CD8-positive, alpha-beta memory T cell (primary cell): ENCODE measurements at regions not wholly inside any gene's neighbourhood (a gene's known extent, or its start where the extent isn't known, plus 50 kb on each side); places are given as distances from the start of the nearest gene placed in this dataset.
"Not testable (repeated sequence)": the region's sequence is repeated elsewhere in the genome, so short reads cannot be mapped to it uniquely, and the experiment has no call there.

Experiments used
- CTCF ChIA-PET: fragments of 350-600 bp; sonication (Branson Sonifier 250); formaldehyde crosslinking; loops from one replicate; lab custom pipeline; 2021; ENCODE audit warnings: antibody characterized with exemption; lab: Charles Lee
- POLR2A ChIA-PET: fragments of 350-600 bp; sonication (Branson Sonifier 250); formaldehyde crosslinking; loops from one replicate; lab custom pipeline; 2021; ENCODE audit warnings: antibody characterized with exemption; lab: Charles Lee
- DNase-seq, 5 donors: peaks; one replicate each; pipeline versions ENCODE4 v3.0.0 to v3.0.0-alpha.2; 2020 to 2022; ENCODE audit warnings: mixed read lengths in 1 of 5
- H3K27ac ChIP-seq: one replicate; pipeline ENCODE4 v1.7.0; 2013; ENCODE audit warnings: low read depth, mild to moderate bottlenecking, low read length, moderate library complexity
- H3K27me3 ChIP-seq: 2 replicates; pipeline ENCODE4 v1.7.0; 2013; ENCODE audit warnings: low read length, mild to moderate bottlenecking; ENCODE audit not compliant: insufficient read depth, poor library complexity, severe bottlenecking
- H3K36me3 ChIP-seq: 2 replicates; pipeline ENCODE4 v1.7.0; 2013; ENCODE audit warnings: mild to moderate bottlenecking, low read length, moderate library complexity; ENCODE audit not compliant: insufficient read depth
- H3K4me1 ChIP-seq: 2 replicates; pipeline ENCODE4 v1.7.0; 2013; ENCODE audit warnings: mild to moderate bottlenecking, low read length, moderate library complexity; ENCODE audit not compliant: insufficient read depth
- H3K4me3 ChIP-seq: 2 replicates; pipeline ENCODE4 v1.7.0; 2013; ENCODE audit warnings: mild to moderate bottlenecking, low read length
- H3K9me3 ChIP-seq: 2 replicates; pipeline ENCODE4 v1.7.0; 2013; ENCODE audit warnings: mild to moderate bottlenecking, low read length
- H3K27ac Mint-ChIP-seq, 8 donors: one replicate each; pipeline ENCODE4 v1.8.0; 2020 to 2021; ENCODE audit warnings: mixed read lengths in 8 of 8, mild to moderate bottlenecking in 6 of 8, inconsistent platforms in 3 of 8, moderate library complexity in 3 of 8
- H3K27me3 Mint-ChIP-seq, 2 donors: one replicate each; pipeline ENCODE4 v1.8.0; 2020 to 2021; ENCODE audit warnings: mixed read lengths in 2 of 2, mild to moderate bottlenecking in 1 of 2, moderate library complexity in 1 of 2
- H3K36me3 Mint-ChIP-seq, 3 donors: one replicate each; pipeline ENCODE4 v1.8.0; 2020 to 2021; ENCODE audit warnings: mixed read lengths in 3 of 3, inconsistent platforms in 1 of 3, mild to moderate bottlenecking in 1 of 3
- H3K4me1 Mint-ChIP-seq, 3 donors: one replicate each; pipeline ENCODE4 v1.8.0; 2020 to 2021; ENCODE audit warnings: mixed read lengths in 3 of 3, inconsistent platforms in 1 of 3, mild to moderate bottlenecking in 1 of 3
- H3K4me3 Mint-ChIP-seq, 7 donors: one replicate each; pipeline ENCODE4 v1.8.0; 2020 to 2021; ENCODE audit warnings: mixed read lengths in 7 of 7, mild to moderate bottlenecking in 6 of 7, moderate library complexity in 4 of 7, inconsistent platforms in 2 of 7
- H3K9me3 Mint-ChIP-seq, 5 donors: one replicate each; pipeline ENCODE4 v1.8.0; 2020 to 2022; ENCODE audit warnings: mixed read lengths in 5 of 5, mild to moderate bottlenecking in 3 of 5, moderate library complexity in 2 of 5, inconsistent platforms in 1 of 5

- no peaks in the 10 kb centered on the region for H3K36me3 Mint-ChIP-seq
- no peak overlapping the region for H3K27ac ChIP-seq
- H3K4me1 Mint-ChIP-seq = no peaks in the 10 kb centered on the region
- ChIA-PET CTCF (no interaction called here), POLR2A (no interaction called here)
- H3K27me3 ChIP-seq = no peaks in the 10 kb centered on the region
- no peaks in the 10 kb centered on the region for H3K9me3 ChIP-seq
- no peak overlapping the region for H3K27ac Mint-ChIP-seq
- peaks cover 0 to 5% of the 10 kb centered on the region in 2 donors for H3K27me3 Mint-ChIP-seq
- H3K4me1 ChIP-seq = no peaks in the 10 kb centered on the region
- no peaks in the 10 kb centered on the region for H3K36me3 ChIP-seq
- peaks cover 0 to 17% (median 3%) of the 10 kb centered on the region in 5 donors for H3K9me3 Mint-ChIP-seq
- H3K4me3 ChIP-seq = no peak overlapping the region
- H3K4me3 Mint-ChIP-seq = no peak overlapping the region
- DNase-seq = no peak
Observed at GRCh38 chr16:47917118-47917517, 238.7 kb downstream of the ABCC12 start.

- no peak for DNase-seq
- ChIA-PET CTCF (no interaction called here), POLR2A (no interaction called here)
- Histone ChIP-seq H3K36me3 (no peaks in the 10 kb centered on the region), H3K9me3 (no peaks in the 10 kb centered on the region), H3K4me3 (no peak overlapping the region), H3K27me3 (no peaks in the 10 kb centered on the region), H3K4me1 (no peaks in the 10 kb centered on the region), H3K27ac (no peak overlapping the region)
- H3K27me3 Mint-ChIP-seq = peaks cover 0 to 5% of the 10 kb centered on the region in 2 donors
- H3K4me3 Mint-ChIP-seq = no peak overlapping the region
- H3K27ac Mint-ChIP-seq = no peak overlapping the region
- H3K4me1 Mint-ChIP-seq = no peaks in the 10 kb centered on the region
- peaks cover 0 to 18% (median 4%) of the 10 kb centered on the region in 5 donors for H3K9me3 Mint-ChIP-seq
- H3K36me3 Mint-ChIP-seq = no peaks in the 10 kb centered on the region
Observed at GRCh38 chr16:47916266-47916665, 239.5 kb downstream of the ABCC12 start.

- H3K27ac ChIP-seq = no peak overlapping the region
- no peak for DNase-seq
Observed at GRCh38 chr16:47907109-47907508, 248.7 kb downstream of the ABCC12 start.

GRCh38 chr16:47905771-47906170, 250.0 kb downstream of the ABCC12 start:
- Mint-ChIP-seq H3K9me3 (peaks cover 0 to 5% (median 1%) of the 10 kb centered on the region in 5 donors), H3K27me3 (peaks cover 7 to 12% of the 10 kb centered on the region in 2 donors), H3K4me3 (no peak overlapping the region), H3K36me3 (no peaks in the 10 kb centered on the region), H3K4me1 (no peaks in the 10 kb centered on the region), H3K27ac (no peak overlapping the region)
- Histone ChIP-seq H3K9me3 (no peaks in the 10 kb centered on the region), H3K36me3 (no peaks in the 10 kb centered on the region), H3K4me1 (no peaks in the 10 kb centered on the region), H3K27me3 (no peaks in the 10 kb centered on the region), H3K4me3 (no peak overlapping the region), H3K27ac (no peak overlapping the region)
- ChIA-PET POLR2A (no interaction called here), CTCF (no interaction called here)
- no peak for DNase-seq

More at GRCh38 chr16:47907109-47907508, 248.7 kb downstream of the ABCC12 start:
- Histone ChIP-seq H3K36me3 (no peaks in the 10 kb centered on the region), H3K4me3 (no peak overlapping the region), H3K27me3 (no peaks in the 10 kb centered on the region), H3K9me3 (no peaks in the 10 kb centered on the region), H3K4me1 (no peaks in the 10 kb centered on the region)
- POLR2A ChIA-PET = no interaction called here
- Mint-ChIP-seq H3K4me3 (no peak overlapping the region), H3K27me3 (peaks cover 7 to 15% of the 10 kb centered on the region in 2 donors), H3K27ac (no peak overlapping the region), H3K4me1 (no peaks in the 10 kb centered on the region), H3K36me3 (no peaks in the 10 kb centered on the region), H3K9me3 (peaks cover 0 to 5% (median 4%) of the 10 kb centered on the region in 5 donors)
- CTCF ChIA-PET = no interaction called here

GRCh38 chr16:47904691-47905090, 251.1 kb downstream of the ABCC12 start:
- Histone ChIP-seq H3K4me3 (no peak overlapping the region), H3K4me1 (no peaks in the 10 kb centered on the region), H3K27ac (no peak overlapping the region), H3K9me3 (no peaks in the 10 kb centered on the region), H3K36me3 (no peaks in the 10 kb centered on the region), H3K27me3 (no peaks in the 10 kb centered on the region)
- ChIA-PET CTCF (no interaction called here), POLR2A (no interaction called here)
- Mint-ChIP-seq H3K4me1 (no peaks in the 10 kb centered on the region), H3K27ac (no peak overlapping the region), H3K9me3 (peaks cover 0 to 5% (median 1%) of the 10 kb centered on the region in 5 donors), H3K27me3 (peaks cover 3 to 12% of the 10 kb centered on the region in 2 donors), H3K36me3 (no peaks in the 10 kb centered on the region), H3K4me3 (no peak overlapping the region)
- DNase-seq = no peak

GRCh38 chr16:47903470-47903869, 252.3 kb downstream of the ABCC12 start:
- H3K4me3 Mint-ChIP-seq = no peak overlapping the region
- Histone ChIP-seq H3K4me3 (no peak overlapping the region), H3K4me1 (no peaks in the 10 kb centered on the region), H3K9me3 (no peaks in the 10 kb centered on the region), H3K36me3 (no peaks in the 10 kb centered on the region), H3K27ac (no peak overlapping the region), H3K27me3 (no peaks in the 10 kb centered on the region)
- DNase-seq = no peak
- H3K4me1 Mint-ChIP-seq = no peaks in the 10 kb centered on the region
- ChIA-PET POLR2A (no interaction called here), CTCF (no interaction called here)
- H3K9me3 Mint-ChIP-seq = peaks cover 0 to 6% (median 0%) of the 10 kb centered on the region in 5 donors
- H3K27ac Mint-ChIP-seq = no peak overlapping the region
- H3K27me3 Mint-ChIP-seq = peaks cover 3 to 10% of the 10 kb centered on the region in 2 donors
- H3K36me3 Mint-ChIP-seq = no peaks in the 10 kb centered on the region

GRCh38 chr16:47897105-47897504, 258.7 kb downstream of the ABCC12 start:
- CTCF ChIA-PET, H3K27me3 Mint-ChIP-seq, H3K27ac Mint-ChIP-seq, H3K4me3 ChIP-seq, H3K36me3 ChIP-seq, H3K4me3 Mint-ChIP-seq, H3K4me1 ChIP-seq, H3K27me3 ChIP-seq, H3K9me3 ChIP-seq, DNase-seq, H3K4me1 Mint-ChIP-seq, H3K36me3 Mint-ChIP-seq, H3K27ac ChIP-seq: not testable (repeated sequence)
- peaks cover 0 to 10% (median 2%) of the 10 kb centered on the region in 5 donors for H3K9me3 Mint-ChIP-seq
- POLR2A ChIA-PET = interaction anchor here (0.7 kb wide), 1 partner anchor 9 kb away, joined by 3 read pairs; no protein-coding TSS in a partner anchor

GRCh38 chr16:47895146-47895545, 260.6 kb downstream of the ABCC12 start:
- POLR2A ChIA-PET = no interaction called here

More at GRCh38 chr16:47895146-47895545, 260.6 kb downstream of the ABCC12 start:
- no peak for DNase-seq
- CTCF ChIA-PET = no interaction called here
- Mint-ChIP-seq H3K9me3 (peaks cover 0 to 10% (median 3%) of the 10 kb centered on the region in 5 donors), H3K36me3 (no peaks in the 10 kb centered on the region), H3K4me3 (no peak overlapping the region), H3K27ac (no peak overlapping the region), H3K27me3 (peaks cover 4 to 7% of the 10 kb centered on the region in 2 donors), H3K4me1 (no peaks in the 10 kb centered on the region)
- H3K36me3 ChIP-seq = no peaks in the 10 kb centered on the region
- H3K27ac ChIP-seq = no peak overlapping the region
- no peaks in the 10 kb centered on the region for H3K4me1 ChIP-seq
- H3K9me3 ChIP-seq = no peaks in the 10 kb centered on the region
- H3K4me3 ChIP-seq = no peak overlapping the region
- peaks cover 1% of the 10 kb centered on the region for H3K27me3 ChIP-seq
